CD4-positive, alpha-beta T cell treated with Interleukin-6 for 4 hours (primary cell): ENCODE measurements at regions not wholly inside any gene's neighbourhood (a gene's known extent, or its start where the extent isn't known, plus 50 kb on each side); places are given as distances from the start of the nearest gene placed in this dataset.

Source experiments
- DNase-seq: peaks from one replicate; pipeline ENCODE4 v3.0.0-alpha.2; 2020; ENCODE audit warnings: mixed read lengths

- DNase-seq: no peak
Observed at GRCh38 chr6:56863366-56863765, 91.5 kb upstream of the BEND6 start.

- DNase-seq: no peak
Observed at GRCh38 chr6:56862415-56863175, 92.3 kb upstream of the BEND6 start.

DNA sequence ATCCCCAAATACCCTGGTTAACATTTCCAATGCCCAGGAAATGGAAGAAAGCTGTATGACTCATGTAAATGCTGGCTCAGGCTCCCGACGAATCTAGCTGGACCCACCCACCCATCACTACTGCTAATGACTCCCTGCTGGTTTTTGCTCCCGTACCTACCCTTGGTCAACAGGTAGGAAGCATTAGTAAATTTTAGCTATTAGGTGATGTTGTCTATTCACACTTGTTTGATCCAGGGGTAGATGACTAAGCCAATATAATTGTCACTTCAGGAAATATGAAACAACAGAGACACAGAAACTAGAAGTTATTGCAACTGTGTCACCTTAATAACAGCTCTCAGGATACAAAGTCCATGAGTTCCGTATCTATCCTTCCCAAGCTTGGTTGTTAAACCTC lies 94.4 kb upstream of the BEND6 start:
- DNase-seq: no peak

DNA sequence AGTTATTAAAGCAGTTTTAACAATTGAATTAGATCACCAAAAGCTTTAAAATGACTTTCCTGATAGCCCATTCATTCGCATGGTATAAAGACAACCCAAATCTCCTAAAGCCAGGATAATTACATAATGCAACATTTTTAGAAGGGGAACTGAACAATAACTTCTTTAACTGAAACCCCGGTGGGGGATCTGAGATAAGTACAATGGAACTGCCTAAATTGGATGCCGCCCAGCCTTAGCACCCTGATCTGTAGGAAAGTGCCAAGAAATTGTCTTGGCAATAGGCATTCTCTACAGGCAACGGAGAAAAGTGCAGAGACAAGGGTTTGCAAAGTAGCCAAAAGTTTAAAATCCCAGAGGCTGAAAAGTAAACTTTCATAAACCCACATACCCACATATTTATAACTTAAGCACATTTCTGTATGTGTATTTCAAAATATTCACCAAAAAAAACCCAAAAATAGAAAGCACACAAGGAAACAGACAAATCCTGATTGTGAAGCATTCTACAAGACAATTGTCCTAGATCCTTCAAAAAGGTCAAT lies 98.8 kb upstream of the BEND6 start:
- DNase-seq: no peak

GRCh38 chr6:56854086-56854485 lies 100.8 kb upstream of the BEND6 start:
- no peak for DNase-seq

- no peak for DNase-seq
Observed at GRCh38 chr6:56853541-56853940, 101.4 kb upstream of the BEND6 start.

DNA sequence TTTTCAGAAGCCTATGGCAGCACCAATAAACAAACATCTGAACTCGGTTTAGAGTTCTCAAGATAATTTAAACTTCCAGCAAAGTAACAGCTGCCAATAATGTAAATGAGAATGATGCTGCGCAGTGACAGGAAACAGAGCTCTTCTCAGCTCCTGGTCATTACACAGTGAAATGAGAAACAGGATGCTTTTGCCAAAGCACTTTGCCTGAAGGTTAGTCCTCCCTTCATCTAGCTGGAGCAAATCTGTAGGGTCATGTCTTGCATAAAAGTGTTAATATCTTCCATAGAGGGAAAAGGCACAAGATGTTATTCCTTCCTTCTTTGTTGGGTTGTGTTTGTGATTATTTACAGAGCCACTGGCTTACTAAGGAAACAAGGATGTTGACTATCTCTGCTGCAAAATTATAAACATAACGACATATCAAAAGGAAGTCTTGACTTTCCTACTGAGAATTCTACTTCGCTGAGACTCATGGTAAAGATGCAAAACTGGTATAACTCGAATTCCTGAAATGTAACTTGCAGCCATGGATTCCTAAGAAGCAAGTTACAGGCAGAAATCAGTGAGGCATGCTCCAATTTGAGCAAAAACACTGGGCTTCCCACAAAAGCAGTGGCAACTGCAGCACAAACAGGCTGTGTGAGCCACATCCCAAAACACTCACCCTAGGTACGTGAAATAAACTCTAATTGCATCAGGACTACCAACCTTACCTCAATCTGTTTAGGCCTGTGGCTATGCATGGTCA lies 102.5 kb upstream of the BEND6 start:
- no peak for DNase-seq

DNA sequence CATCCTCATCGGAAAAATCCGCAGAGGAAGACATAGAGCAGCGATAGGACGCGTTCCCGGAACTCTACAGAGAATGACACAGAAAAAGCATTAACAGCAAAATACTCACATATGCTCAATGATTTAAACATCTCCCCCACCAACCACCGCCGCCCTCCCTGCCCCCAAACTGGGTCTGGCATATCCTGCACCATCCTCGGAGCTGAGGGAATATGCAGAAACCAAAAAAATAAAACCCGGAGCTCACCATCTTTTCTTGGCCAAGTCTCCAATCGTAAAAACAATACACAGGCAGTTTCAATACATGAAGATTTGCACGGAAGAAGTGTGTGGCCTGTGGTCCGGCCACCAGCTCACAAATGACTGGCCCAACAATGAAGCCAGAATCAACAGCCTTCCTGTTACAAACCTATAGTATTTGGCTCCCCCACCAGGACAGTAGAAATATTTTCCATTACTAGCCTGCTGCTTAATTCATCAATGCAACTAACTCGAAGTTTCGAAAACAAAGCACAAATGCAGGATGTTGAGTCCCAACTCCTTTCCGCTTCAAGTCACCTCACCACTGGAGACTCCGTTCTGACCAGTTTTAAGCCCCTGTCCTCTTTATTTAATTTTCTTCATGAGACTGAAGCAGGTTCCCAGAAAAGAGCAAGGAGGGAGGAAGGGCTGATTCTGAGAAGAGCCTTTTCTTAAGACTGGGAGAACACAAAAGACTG lies 103.2 kb upstream of the BEND6 start:
- peak; percentile 9 for DNase-seq

GRCh38 chr6:56851074-56851473 lies 103.8 kb upstream of the BEND6 start:
- DNase-seq: no peak

DNA sequence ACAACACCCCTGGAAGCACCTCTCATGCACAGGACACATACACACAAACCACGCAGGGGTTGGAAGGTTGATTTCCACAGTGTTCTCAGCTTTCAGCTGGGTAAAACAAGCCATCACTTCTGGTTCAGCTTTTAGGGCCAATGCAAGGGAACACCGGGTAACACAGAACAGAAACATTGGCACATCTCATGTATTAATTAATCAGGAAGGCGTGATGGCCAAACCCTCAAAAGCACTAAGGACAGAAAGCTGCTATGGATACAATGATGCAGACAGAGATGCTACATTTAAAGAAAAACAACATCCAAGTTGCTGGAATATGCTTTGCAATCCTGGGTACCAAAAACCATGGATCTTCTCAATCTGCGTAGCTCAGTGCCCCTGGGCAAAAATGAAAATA lies 104.3 kb upstream of the BEND6 start:
- no peak for DNase-seq

DNA sequence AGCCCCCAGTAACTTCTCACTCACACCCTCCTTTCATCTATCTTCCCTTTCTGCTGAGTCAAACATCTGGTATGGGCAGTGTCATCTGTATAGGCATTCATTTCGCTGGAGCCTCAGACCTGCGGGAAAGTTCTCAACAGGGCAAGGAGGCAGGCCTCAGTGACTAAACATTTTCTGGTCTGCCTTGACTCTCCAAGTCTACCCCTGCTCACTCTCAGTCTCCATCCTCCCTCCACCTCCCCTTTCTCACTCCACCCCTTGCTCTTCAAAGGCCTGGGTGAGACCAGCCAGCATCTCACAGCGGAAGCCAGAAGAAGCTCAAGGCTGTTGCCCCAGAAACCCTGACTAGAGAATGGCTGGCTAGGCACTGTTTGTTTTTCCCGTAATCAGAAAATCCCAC lies 105.0 kb upstream of the BEND6 start:
- no peak for DNase-seq

DNA sequence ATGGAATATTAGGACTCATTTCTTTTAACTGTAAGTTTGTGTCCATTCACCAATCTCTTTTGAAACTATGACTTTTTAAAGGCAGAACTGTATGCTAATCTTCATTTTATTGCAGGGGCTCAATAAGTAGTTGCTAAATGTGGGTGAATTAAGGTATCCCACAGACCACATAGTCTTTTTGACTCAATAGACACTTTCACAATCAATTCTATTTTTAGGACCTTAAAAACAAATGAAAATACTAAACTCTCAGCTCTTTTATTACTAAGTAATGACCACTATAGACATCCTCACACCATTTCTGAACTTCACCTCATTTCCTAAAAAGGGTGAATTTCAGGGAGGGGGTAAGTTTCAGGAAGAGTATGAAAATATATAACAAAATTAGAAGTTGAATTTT lies 106.8 kb upstream of the BEND6 start:
- no peak for DNase-seq

- DNase-seq: no peak
Observed at GRCh38 chr6:56845032-56845431, 109.9 kb upstream of the BEND6 start.

DNA sequence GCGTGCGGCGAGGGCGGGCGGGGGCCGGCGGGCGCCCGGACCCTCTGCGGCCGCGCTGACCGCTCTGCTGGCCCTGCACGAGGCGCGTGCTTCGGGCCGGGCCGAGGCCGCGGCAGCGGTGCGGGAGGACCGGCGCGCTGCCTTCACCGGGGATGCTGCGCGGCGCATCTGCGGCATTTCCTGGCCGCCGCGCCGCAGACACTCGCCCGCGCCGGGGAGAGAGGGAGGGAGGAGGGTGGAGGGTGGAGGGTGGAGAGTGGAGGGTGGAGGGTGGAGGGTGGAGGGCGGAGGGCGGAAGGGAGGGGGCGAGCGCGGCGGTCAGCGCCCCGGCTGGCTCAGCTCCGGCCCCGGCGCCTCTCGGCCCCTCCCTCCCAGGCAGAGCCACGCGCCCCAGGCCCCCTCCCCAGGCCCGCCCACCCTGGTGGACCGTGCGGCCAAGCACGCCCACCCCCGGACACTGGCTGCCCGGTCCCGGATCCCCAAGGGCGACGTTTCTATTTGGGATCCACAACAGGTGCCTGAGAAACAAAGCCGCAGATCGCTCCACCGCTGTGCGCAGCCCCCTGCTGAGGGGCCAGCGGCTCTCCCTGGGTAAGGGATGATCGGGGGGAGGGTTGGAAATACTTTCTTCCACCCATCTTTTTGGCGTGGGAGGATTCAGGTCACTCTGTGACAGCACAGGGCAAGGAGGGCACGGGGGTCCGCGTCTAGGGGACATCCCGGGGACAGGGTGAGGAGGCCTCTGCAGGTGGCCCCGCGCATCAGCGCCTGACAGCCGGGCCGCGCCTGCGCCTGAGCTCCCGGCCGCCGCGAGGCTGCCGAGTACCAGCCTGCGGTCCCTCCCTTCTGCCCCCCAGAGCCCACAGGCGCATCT lies 111.2 kb upstream of the BEND6 start:
- DNase-seq: peak; percentile 63

DNA sequence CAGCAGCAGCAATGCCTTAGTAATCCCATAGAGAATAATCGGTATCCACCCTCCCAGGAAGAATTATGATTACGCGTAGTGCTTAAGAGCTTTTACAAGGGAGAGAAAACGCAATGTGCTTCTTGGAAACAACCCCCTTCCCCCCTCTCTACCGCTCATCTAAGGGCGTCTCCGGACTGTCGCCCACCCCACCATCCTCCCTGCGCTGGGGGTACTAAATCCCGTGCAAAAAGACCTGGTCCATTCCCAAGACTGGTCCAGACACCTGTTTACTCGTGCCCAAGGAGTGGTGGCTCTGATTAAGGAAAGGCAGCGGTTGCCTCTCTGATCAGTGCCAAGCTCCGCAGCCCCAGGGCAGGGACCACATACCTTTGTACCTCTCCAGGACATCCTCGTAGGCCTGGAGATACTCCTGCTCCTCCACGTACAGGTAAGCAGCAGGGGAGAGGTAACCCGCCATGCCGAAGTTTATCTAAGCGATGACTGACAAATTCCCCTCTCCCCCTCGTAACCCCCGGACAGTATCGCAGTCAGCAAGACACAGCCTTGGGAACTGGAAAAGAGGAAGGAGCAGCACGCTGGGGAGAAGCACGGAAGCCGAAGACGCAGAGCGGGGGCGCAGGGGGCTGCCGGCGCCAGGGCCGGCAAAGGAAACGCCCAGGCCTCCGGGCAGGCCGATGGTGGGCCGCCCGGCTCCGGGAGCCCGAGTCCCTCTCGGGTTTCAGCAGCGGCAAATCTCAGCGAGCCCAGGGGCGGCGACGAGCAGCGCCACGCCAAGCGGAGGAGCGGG lies 112.0 kb upstream of the BEND6 start:
- DNase-seq: peak; percentile 2

DNA sequence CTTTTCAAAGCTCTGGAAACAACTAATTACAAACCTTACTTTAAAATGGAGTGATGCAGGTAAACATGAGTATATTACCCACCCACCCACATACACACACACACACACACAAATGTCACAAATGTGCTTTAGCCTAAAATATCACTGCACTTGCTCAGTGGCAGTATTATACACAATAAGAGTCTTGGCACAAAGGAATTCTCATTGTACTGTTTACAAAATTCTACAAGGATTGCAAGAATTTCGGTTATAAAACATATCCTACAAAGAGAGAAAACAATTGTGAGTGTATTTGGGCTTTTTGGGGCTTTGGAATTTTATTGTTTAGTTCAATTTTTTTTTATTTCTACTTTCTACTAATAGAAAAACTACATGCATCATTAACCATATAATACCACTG lies 113.2 kb upstream of the BEND6 start:
- DNase-seq: no peak

GRCh38 chr6:56841381-56841749 lies 113.5 kb upstream of the BEND6 start:
- DNase-seq: no peak

GRCh38 chr6:56840467-56841380 lies 114.2 kb upstream of the BEND6 start:
- no peak for DNase-seq

- no peak for DNase-seq
Observed at GRCh38 chr6:56839533-56840183, 115.2 kb upstream of the BEND6 start.

- DNase-seq: no peak
Observed at GRCh38 chr6:56838965-56839364, 115.9 kb upstream of the BEND6 start.
